Ishikawa (cell line): ENCODE measurements at regions not wholly inside any gene's neighbourhood (a gene's known extent, or its start where the extent isn't known, plus 50 kb on each side); places are given as distances from the start of the nearest gene placed in this dataset.

Source experiments
- CEBPB ChIP-seq: IDR thresholded peaks from 2 replicates; pipeline ENCODE4 v1.6.1; 2012
- CREB1 ChIP-seq: IDR thresholded peaks from 2 replicates; pipeline ENCODE4 v1.6.1; 2012; ENCODE audit warnings: low read depth
- EP300 ChIP-seq: IDR thresholded peaks from 2 replicates; pipeline ENCODE4 v1.6.1; 2012; ENCODE audit warnings: borderline replicate concordance
- MAX ChIP-seq: IDR thresholded peaks from 2 replicates; pipeline ENCODE4 v1.6.1; 2012
- TF ChIP-seq, protein P1 (sequence below): IDR thresholded peaks from 2 replicates; pipeline ENCODE4 v1.6.1; 2012

DNA sequence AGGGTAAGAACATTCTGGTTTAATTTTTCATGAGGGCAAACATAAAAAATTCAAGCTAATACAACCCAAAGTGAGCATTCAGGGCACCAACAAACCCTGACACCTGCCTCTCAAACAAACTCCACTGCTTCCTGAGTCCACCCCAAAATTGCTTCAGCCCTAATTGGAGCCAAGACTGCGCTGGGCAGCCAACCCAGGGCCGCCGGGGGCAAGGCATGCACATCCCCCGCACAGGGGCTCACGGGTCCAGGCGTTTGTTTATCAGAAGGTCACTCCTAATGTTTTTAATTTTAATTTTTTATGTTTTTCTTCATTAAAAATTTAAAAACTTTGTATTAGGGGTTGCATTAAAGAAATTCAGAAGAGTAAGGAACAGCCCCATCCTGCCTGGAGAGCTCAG lies 459.1 kb upstream of the CDH4 start:
- TF ChIP-seq, protein P1, sequence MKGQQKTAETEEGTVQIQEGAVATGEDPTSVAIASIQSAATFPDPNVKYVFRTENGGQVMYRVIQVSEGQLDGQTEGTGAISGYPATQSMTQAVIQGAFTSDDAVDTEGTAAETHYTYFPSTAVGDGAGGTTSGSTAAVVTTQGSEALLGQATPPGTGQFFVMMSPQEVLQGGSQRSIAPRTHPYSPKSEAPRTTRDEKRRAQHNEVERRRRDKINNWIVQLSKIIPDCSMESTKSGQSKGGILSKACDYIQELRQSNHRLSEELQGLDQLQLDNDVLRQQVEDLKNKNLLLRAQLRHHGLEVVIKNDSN = no peak
- no peak for TF ChIP-seq CREB1
- no peak for TF ChIP-seq EP300
- TF ChIP-seq MAX = no peak
- no peak for TF ChIP-seq CEBPB
